ENCODE measurements at regions not wholly inside any gene's neighbourhood (a gene's known extent, or its start where the extent isn't known, plus 50 kb on each side); places are given as distances from the start of the nearest gene placed in this dataset.

DNA sequence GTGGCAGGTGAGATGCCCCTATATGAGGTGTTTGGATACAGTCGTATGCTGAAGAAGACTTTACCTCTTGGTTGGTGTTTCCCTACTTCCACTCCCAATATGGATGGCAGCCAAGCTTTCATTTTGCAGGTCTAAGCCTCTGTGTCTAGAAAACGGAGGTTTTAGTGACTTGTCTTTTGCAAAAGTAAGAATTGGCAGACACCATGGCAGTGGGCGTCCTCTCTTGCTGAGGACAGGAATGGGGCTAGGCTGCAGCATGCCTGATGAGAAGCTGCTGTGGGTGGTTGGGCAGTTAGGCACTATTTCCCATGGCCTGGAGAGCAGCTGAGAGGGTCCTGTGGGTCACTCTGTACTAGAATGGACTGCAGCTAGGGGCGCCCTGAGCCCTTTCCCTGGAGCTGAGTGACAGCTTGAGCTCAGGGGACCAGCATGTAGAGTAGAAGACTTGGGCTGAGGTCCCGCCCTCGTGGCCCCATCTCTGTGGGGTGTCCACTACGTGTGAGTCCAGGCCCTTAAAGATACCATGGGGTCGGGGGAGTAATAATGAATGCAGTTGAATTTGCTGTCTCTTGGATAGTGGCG is 127.4 kb downstream of the CDH26 start:
- Histone ChIP-seq H3K4me3 (ENCODE audit: control insufficient read depth in 1 of 2, extremely low read depth in 1 of 2, low read length in 1 of 2) (no peak overlapping the region), H3K36me3 (ENCODE audit: control insufficient read depth in 2 of 2, extremely low read depth in 1 of 2, insufficient read depth in 1 of 2, low read length in 1 of 2) (no peaks in the 10 kb centered on the region), H3K27me3 (replicated peaks in 1 of 2; ENCODE audit: control insufficient read depth in 2 of 2, extremely low read depth in 1 of 2, insufficient read depth in 2 of 2, low read length in 1 of 2) (peaks cover 0 to 32% of the 10 kb centered on the region in 2 experiments), H3K27ac (ENCODE audit: low read length) (no peak overlapping the region), H3K9me3 (no peaks in the 10 kb centered on the region), H3K4me1 (ENCODE audit: control insufficient read depth in 1 of 2, extremely low read depth in 1 of 2, insufficient read depth in 2 of 2, low read length in 2 of 2) (peaks cover 0 to 7% of the 10 kb centered on the region in 2 experiments)
- DNase-seq: no peak
- Mint-ChIP-seq H3K27me3 (peaks cover 12 to 31% of the 10 kb centered on the region in 2 donors), H3K27ac (no peak overlapping the region), H3K4me3 (no peak overlapping the region), H3K9me3 (peaks cover 0 to 3% (median 0%) of the 10 kb centered on the region in 3 donors), H3K36me3 (no peaks in the 10 kb centered on the region), H3K4me1 (peaks cover 0 to 4% (median 0%) of the 10 kb centered on the region in 3 donors)
- ChIA-PET POLR2A (no interaction called here), CTCF (no interaction called here)
- WGBS (ENCODE audit: insufficient coverage): 88% methylated on average over 8 of the region's 9 CpGs
- no peak for ATAC-seq (replicated peaks in 1 of 4)

DNA sequence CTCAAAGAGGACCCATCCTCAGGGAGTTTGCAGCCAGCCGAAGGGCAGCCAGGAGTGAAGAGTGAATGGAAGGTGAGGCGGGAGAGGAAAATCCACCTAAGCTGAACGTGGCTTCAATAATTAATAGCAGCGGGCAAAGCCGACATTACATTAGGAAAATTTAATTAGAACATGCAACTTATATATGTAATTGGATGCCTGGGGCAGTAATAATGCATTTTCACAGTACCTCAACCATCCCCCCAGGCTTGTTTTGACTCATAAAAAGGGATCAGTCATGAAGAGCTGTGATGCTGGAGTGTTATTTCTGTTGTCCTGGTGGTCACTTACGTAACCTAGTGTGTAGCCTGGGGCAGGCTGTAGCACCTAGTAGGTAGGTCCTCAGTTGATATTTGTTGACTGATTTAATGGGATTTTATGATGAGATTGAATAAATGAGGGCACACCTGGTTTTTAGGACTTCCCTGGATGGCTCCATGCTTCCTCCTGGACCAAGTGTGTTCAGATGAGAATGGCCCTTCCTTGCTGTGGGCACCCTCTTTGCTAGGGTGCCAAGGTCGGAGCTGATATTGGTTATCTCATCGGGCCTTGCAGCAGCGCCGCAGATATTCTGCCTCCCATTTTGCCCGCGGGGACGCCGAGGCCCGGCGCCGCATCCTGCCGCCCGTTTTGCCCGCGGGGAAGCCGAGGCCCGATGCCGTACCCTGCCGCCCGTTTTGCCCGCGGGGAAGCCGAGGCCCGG is 128.8 kb downstream of the CDH26 start:
- ChIA-PET POLR2A (interaction anchor here in 1 of 2 donors (0.6 kb wide), 1 partner anchor 31 kb away, joined by 3 read pairs; no protein-coding TSS in a partner anchor), CTCF (no interaction called here)
- H3K9me3 Mint-ChIP-seq: peaks cover 0 to 3% (median 0%) of the 10 kb centered on the region in 3 donors
- Histone ChIP-seq H3K27me3 (replicated peaks in 1 of 2; ENCODE audit: control insufficient read depth in 2 of 2, extremely low read depth in 1 of 2, insufficient read depth in 2 of 2, low read length in 1 of 2) (peaks cover 0 to 35% of the 10 kb centered on the region in 2 experiments), H3K4me3 (ENCODE audit: control insufficient read depth in 1 of 2, extremely low read depth in 1 of 2, low read length in 1 of 2) (peak overlapping the region in 1 of 2 donors; percentile 17), H3K9me3 (no peaks in the 10 kb centered on the region), H3K27ac (ENCODE audit: low read length) (no peak overlapping the region), H3K36me3 (ENCODE audit: control insufficient read depth in 2 of 2, extremely low read depth in 1 of 2, insufficient read depth in 1 of 2, low read length in 1 of 2) (no peaks in the 10 kb centered on the region), H3K4me1 (ENCODE audit: control insufficient read depth in 1 of 2, extremely low read depth in 1 of 2, insufficient read depth in 2 of 2, low read length in 2 of 2) (peaks cover 0 to 7% of the 10 kb centered on the region in 2 experiments)
- no peaks in the 10 kb centered on the region for H3K36me3 Mint-ChIP-seq
- peaks cover 0 to 4% (median 0%) of the 10 kb centered on the region in 3 donors for H3K4me1 Mint-ChIP-seq
- no peak for ATAC-seq (replicated peaks in 1 of 4)
- no peak overlapping the region for H3K27ac Mint-ChIP-seq
- WGBS (ENCODE audit: insufficient coverage): 54% methylated on average over 10 of the region's 30 CpGs
- H3K27me3 Mint-ChIP-seq: peaks cover 12 to 29% of the 10 kb centered on the region in 2 donors
- DNase-seq: no peak
- peak overlapping the region in 2 of 3 donors; percentile 39 to 48 for H3K4me3 Mint-ChIP-seq

DNA sequence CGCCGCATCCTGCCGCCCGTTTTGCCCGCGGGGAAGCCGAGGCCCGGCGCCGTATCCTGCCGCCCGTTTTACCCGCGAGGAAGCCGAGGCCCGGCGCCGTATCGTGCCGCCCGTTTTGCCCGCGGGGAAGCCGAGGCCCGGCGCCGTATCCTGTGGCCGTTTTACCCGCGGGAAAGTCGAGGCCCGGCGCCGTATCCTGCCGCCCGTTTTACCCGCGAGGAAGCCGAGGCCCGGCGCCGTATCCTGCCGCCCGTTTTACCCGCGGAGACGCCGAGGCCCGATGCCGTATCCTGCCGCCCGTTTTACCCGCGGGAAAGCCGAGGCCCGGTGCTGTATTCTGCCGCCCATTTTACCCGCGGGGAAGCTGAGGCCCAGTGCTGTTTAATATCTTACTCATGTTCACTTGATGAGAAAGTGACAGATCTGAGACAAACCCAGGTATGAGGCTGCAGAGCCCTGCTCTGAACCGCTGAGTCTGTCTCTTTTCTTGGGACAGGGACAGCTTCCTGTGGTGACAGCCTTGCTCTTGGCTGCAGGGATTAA is 129.4 kb downstream of the CDH26 start:
- peaks cover 12 to 30% of the 10 kb centered on the region in 2 donors for H3K27me3 Mint-ChIP-seq
- Histone ChIP-seq H3K4me3 (ENCODE audit: control insufficient read depth in 1 of 2, extremely low read depth in 1 of 2, low read length in 1 of 2) (peak overlapping the region in 1 of 2 donors; percentile 27), H3K9me3 (no peaks in the 10 kb centered on the region), H3K27ac (ENCODE audit: low read length) (no peak overlapping the region), H3K4me1 (ENCODE audit: control insufficient read depth in 1 of 2, extremely low read depth in 1 of 2, insufficient read depth in 2 of 2, low read length in 2 of 2) (peaks cover 0 to 7% of the 10 kb centered on the region in 2 experiments), H3K36me3 (ENCODE audit: control insufficient read depth in 2 of 2, extremely low read depth in 1 of 2, insufficient read depth in 1 of 2, low read length in 1 of 2) (no peaks in the 10 kb centered on the region), H3K27me3 (replicated peaks in 1 of 2; ENCODE audit: control insufficient read depth in 2 of 2, extremely low read depth in 1 of 2, insufficient read depth in 2 of 2, low read length in 1 of 2) (peaks cover 0 to 35% of the 10 kb centered on the region in 2 experiments)
- no peaks in the 10 kb centered on the region for H3K36me3 Mint-ChIP-seq
- CTCF ChIA-PET: no interaction called here
- peak overlapping the region in 2 of 3 donors; percentile 55 to 76 for H3K4me3 Mint-ChIP-seq
- H3K4me1 Mint-ChIP-seq: peaks cover 0 to 4% (median 0%) of the 10 kb centered on the region in 3 donors
- 24% methylated on average over 19 of the region's 60 CpGs for WGBS (ENCODE audit: insufficient coverage)
- DNase-seq: peak in 1 of 35 experiments; percentile 3
- peaks cover 0 to 5% (median 0%) of the 10 kb centered on the region in 3 donors for H3K9me3 Mint-ChIP-seq
- peak in 1 of 4 experiments; percentile 19 for ATAC-seq (replicated peaks in 1 of 4)
- no peak overlapping the region for H3K27ac Mint-ChIP-seq
- POLR2A ChIA-PET: no interaction called here

DNA sequence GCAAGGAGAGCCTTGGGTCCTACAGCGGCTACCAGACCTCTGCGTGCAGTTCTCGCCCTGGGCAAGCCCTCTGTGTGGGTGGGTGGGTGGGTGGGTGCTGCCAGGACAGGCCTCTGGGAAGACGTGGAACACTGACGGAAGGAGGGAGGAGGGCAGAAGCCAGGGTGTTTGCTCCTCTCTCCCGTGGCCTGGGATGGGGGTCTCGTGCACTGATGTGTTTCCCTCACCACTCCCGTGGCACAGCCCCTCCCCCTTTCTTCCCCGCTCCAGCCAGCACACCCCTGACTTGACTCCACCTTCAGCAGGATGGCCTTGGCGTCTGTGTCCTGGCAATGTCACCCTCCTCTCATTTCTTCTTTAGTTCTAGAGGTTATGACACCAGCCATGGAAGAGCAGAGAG is 130.0 kb downstream of the CDH26 start:
- Mint-ChIP-seq H3K9me3 (peaks cover 0 to 6% (median 0%) of the 10 kb centered on the region in 3 donors), H3K36me3 (no peaks in the 10 kb centered on the region), H3K4me3 (peak overlapping the region in 1 of 3 donors; percentile 55), H3K27ac (no peak overlapping the region), H3K27me3 (peaks cover 12 to 27% of the 10 kb centered on the region in 2 donors), H3K4me1 (peaks cover 0 to 4% (median 0%) of the 10 kb centered on the region in 3 donors)
- 95% methylated on average over 4 of the region's 10 CpGs for WGBS (ENCODE audit: insufficient coverage)
- Histone ChIP-seq H3K27ac (ENCODE audit: low read length) (no peak overlapping the region), H3K4me1 (ENCODE audit: control insufficient read depth in 1 of 2, extremely low read depth in 1 of 2, insufficient read depth in 2 of 2, low read length in 2 of 2) (peaks cover 0 to 7% of the 10 kb centered on the region in 2 experiments), H3K27me3 (replicated peaks in 1 of 2; ENCODE audit: control insufficient read depth in 2 of 2, extremely low read depth in 1 of 2, insufficient read depth in 2 of 2, low read length in 1 of 2) (peaks cover 0 to 35% of the 10 kb centered on the region in 2 experiments), H3K9me3 (no peaks in the 10 kb centered on the region), H3K4me3 (ENCODE audit: control insufficient read depth in 1 of 2, extremely low read depth in 1 of 2, low read length in 1 of 2) (no peak overlapping the region), H3K36me3 (ENCODE audit: control insufficient read depth in 2 of 2, extremely low read depth in 1 of 2, insufficient read depth in 1 of 2, low read length in 1 of 2) (no peaks in the 10 kb centered on the region)
- ChIA-PET POLR2A (no interaction called here), CTCF (interaction anchor here in 1 of 2 donors (0.7 kb wide), 1 partner anchor 27 kb away, joined by 5 read pairs; no protein-coding TSS in a partner anchor)
- DNase-seq: no peak
- ATAC-seq (replicated peaks in 1 of 4): no peak

DNA sequence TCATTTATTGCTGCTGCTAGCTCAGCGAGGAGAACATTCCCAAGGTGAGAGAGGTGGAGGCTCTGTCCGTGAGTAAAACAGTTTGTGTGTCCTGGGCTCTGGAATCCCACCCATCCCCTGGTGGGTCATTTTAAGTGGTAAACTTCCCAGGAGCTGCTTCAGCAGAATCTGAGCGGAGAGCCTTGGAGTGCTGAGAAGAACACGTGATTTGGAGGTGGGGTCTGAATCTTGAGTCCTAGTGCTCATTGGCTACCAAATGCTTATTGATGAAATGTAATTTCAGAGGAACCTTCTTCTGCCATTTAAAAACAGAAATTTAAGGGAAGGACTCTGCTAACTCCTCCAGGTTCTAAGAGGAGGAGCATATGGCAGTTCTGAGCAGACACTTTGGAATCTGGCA is 132.4 kb downstream of the CDH26 start:
- peaks cover 0 to 35% of the 10 kb centered on the region in 2 experiments for H3K27me3 ChIP-seq (replicated peaks in 1 of 2; ENCODE audit: control insufficient read depth in 2 of 2, extremely low read depth in 1 of 2, insufficient read depth in 2 of 2, low read length in 1 of 2)
- no peak overlapping the region for H3K4me3 ChIP-seq (ENCODE audit: control insufficient read depth in 1 of 2, extremely low read depth in 1 of 2, low read length in 1 of 2)
- H3K9me3 Mint-ChIP-seq: peaks cover 0 to 12% (median 0%) of the 10 kb centered on the region in 3 donors
- DNase-seq (no peak), ATAC-seq (replicated peaks in 1 of 4) (no peak)
- H3K9me3 ChIP-seq: no peaks in the 10 kb centered on the region
- peaks cover 12 to 37% of the 10 kb centered on the region in 2 donors for H3K27me3 Mint-ChIP-seq
- no peak overlapping the region for H3K27ac Mint-ChIP-seq
- H3K4me1 ChIP-seq (ENCODE audit: control insufficient read depth in 1 of 2, extremely low read depth in 1 of 2, insufficient read depth in 2 of 2, low read length in 2 of 2): peaks cover 0 to 7% of the 10 kb centered on the region in 2 experiments
- WGBS (ENCODE audit: insufficient coverage): 100% methylated on average over 1 of the region's 4 CpGs
- H3K4me3 Mint-ChIP-seq: no peak overlapping the region
- POLR2A ChIA-PET: no interaction called here
- peaks cover 0 to 4% (median 0%) of the 10 kb centered on the region in 3 donors for H3K4me1 Mint-ChIP-seq
- CTCF ChIA-PET: no interaction called here
- H3K36me3 ChIP-seq (ENCODE audit: control insufficient read depth in 2 of 2, extremely low read depth in 1 of 2, insufficient read depth in 1 of 2, low read length in 1 of 2): no peaks in the 10 kb centered on the region
- H3K27ac ChIP-seq (ENCODE audit: low read length): no peak overlapping the region
- no peaks in the 10 kb centered on the region for H3K36me3 Mint-ChIP-seq

DNA sequence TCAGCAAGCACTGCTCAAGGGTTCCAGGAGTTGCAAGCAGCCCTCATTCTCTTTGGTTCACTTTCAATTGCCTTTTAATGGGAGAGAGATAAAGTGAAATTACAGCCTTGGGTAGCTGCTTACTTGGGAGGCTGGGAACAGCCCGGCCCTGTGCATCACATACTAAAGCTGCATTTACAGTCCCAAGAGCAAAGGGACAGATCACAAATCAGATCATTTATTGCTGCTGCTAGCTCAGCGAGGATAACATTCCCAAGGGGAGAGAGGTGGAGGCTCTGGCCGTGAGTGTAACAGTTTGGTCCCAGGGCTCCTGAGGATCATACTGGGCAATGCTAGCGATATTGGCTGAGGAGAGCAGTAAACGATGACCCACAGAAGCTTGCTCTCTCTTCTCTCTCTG is 133.1 kb downstream of the CDH26 start:
- Histone ChIP-seq H3K4me1 (ENCODE audit: control insufficient read depth in 1 of 2, extremely low read depth in 1 of 2, insufficient read depth in 2 of 2, low read length in 2 of 2) (peaks cover 0 to 7% of the 10 kb centered on the region in 2 experiments), H3K36me3 (ENCODE audit: control insufficient read depth in 2 of 2, extremely low read depth in 1 of 2, insufficient read depth in 1 of 2, low read length in 1 of 2) (no peaks in the 10 kb centered on the region), H3K9me3 (no peaks in the 10 kb centered on the region), H3K27me3 (replicated peaks in 1 of 2; ENCODE audit: control insufficient read depth in 2 of 2, extremely low read depth in 1 of 2, insufficient read depth in 2 of 2, low read length in 1 of 2) (peaks cover 0 to 32% of the 10 kb centered on the region in 2 experiments), H3K4me3 (ENCODE audit: control insufficient read depth in 1 of 2, extremely low read depth in 1 of 2, low read length in 1 of 2) (no peak overlapping the region), H3K27ac (ENCODE audit: low read length) (no peak overlapping the region)
- peaks cover 8 to 32% of the 10 kb centered on the region in 2 donors for H3K27me3 Mint-ChIP-seq
- ChIA-PET CTCF (no interaction called here), POLR2A (no interaction called here)
- H3K4me1 Mint-ChIP-seq: peaks cover 0 to 4% (median 0%) of the 10 kb centered on the region in 3 donors
- no peak overlapping the region for H3K27ac Mint-ChIP-seq
- H3K9me3 Mint-ChIP-seq: peaks cover 0 to 12% (median 0%) of the 10 kb centered on the region in 3 donors
- DNase-seq: no peak
- no peak for ATAC-seq (replicated peaks in 1 of 4)
- WGBS (ENCODE audit: insufficient coverage): no CpG with 5 or more reads among the region's 5 CpGs
- no peak overlapping the region for H3K4me3 Mint-ChIP-seq
- H3K36me3 Mint-ChIP-seq: no peaks in the 10 kb centered on the region

All from T-cell (primary cell).